ENCODE measurements at regions not wholly inside any gene's neighbourhood (a gene's known extent, or its start where the extent isn't known, plus 50 kb on each side); places are given as distances from the start of the nearest gene placed in this dataset.
A peak's percentile ranks its signal among the peaks of the same experiment; 100 is the strongest.

DNA sequence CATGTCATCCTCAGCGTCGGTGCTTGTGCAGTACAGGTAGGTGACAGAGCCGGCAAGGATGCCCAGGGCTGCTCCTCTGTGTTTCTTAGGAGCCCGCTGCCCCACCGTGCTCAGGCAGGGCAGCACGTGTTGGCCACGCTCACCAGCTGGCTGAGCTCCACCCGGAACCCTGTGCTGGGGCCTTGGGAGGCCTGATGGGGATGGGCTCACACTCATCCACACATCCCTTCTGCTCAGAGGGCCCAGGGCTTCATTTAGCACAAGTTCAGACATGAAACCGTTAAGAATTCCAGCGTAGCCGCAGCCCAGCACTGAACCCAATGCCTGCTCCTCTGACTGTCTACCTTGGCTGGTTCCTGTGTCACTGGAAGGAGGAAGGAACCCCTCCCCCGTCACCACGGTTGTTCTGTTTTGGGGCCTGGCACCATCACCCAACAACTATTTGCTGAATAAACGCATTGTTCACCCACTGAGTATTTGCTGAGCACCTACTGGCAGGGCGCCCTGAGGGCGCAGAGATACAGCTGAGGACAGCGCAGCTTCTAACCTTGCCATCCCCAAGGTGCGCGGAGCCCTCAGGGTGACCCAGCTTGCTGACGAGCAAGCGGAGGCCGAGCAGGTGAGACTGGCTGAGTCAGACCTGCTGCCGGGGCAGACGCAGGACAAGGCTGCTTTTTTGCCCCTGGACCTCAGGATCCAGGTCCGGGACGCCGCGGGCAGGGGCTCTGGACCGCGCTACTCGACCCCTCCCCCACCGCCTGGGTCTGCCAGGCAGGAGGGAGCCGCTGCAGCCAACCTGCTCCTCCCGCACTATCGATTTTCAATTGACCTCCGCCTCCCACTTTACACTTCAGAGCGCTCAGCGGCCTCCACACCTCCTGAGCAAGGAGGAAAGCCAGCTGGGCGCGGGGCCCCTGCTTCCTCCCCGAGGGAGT is 50.6 kb upstream of the RET start:
- DNase-seq (ENCODE audit: low spot score in 2 of 2) = peak in 1 of 2 donors; percentile 76
- TF ChIP-seq CTCF (IDR thresholded peaks at IDR 0.05) (no peak), POLR2A (IDR thresholded peaks at IDR 0.05) (no peak)
- H3K4me3 ChIP-seq (ENCODE audit: low read depth, poor library complexity, severe bottlenecking) = no peak overlapping the region
- WGBS, 2 donors = 35% methylated on average over 37 to 41 of the region's 41 CpGs
- intact Hi-C loops (cut with DNase I; ENCODE audit: low total_unique reads) = no loop called here

Small RNAs in the stretch of these regions (microRNA-seq; reads per million reads assigned to microRNA genes)
- 1.4 to 2.3 reads per million in 2 donors for gene MIR5100 (ENCODE audit: borderline number of aligned reads in 1 of 2, borderline replicate concordance in 2 of 2)

Data from lower leg skin (tissue), 4 donors.